ENCODE measurements at regions not wholly inside any gene's neighbourhood (a gene's known extent, or its start where the extent isn't known, plus 50 kb on each side); places are given as distances from the start of the nearest gene placed in this dataset.

DNA sequence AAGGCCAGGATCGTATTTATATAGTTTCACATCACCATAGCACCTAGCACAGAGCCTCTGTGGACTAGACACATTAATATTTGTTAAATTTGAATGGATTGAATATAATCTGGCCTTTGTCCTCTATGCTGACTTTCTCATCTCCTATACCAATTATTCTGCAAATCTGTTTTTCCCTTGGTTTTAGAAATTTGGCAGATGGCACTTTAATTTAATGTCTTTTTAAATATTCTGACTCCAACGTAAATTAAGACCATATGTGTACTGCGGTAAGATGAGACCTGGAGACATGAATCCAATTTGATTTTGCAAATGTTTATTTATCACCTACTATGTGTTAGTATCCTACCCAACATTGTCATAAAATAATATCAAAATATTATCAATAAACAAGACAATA, 1281.9 kb upstream of the PIK3C3 start:
- H3K27me3 ChIP-seq (ENCODE audit: control insufficient read depth, insufficient read depth, low read length, poor library complexity, severe bottlenecking): no peaks in the 10 kb centered on the region
- no peaks in the 10 kb centered on the region for H3K36me3 Mint-ChIP-seq (ENCODE audit: low read depth)
- H3K4me3 ChIP-seq (ENCODE audit: low read length): no peak overlapping the region
- H3K36me3 ChIP-seq (ENCODE audit: control insufficient read depth, insufficient read depth, low read length): no peaks in the 10 kb centered on the region
- H3K27ac Mint-ChIP-seq: no peak overlapping the region
- DNase-seq: no peak
- 93% methylated on average over 3 of the region's 3 CpGs; no CpG with 5 or more reads in 1 of the 2 experiments for WGBS, 2 experiments (ENCODE audit: insufficient coverage in 1 of 2, insufficient read length in 1 of 2)
- no peaks in the 10 kb centered on the region for H3K4me1 ChIP-seq (ENCODE audit: control insufficient read depth, insufficient read depth, low read length)
- no peaks in the 10 kb centered on the region for H3K9me3 Mint-ChIP-seq
- H3K27me3 Mint-ChIP-seq (ENCODE audit: insufficient read depth): no peaks in the 10 kb centered on the region
- no peak overlapping the region for H3K4me3 Mint-ChIP-seq
- no peak overlapping the region for H3K9ac ChIP-seq (ENCODE audit: extremely low read depth, low read length, poor library complexity, severe bottlenecking)
- no peaks in the 10 kb centered on the region for H3K9me3 ChIP-seq (ENCODE audit: control insufficient read depth, low read length)
- H3K4me1 Mint-ChIP-seq: peaks cover 2% of the 10 kb centered on the region
- TF ChIP-seq CTCF (conservative IDR thresholded peaks at IDR 0.05): no peak
- H3K27ac ChIP-seq (ENCODE audit: low read depth, low read length): no peak overlapping the region

GRCh38 chr18:40672590-40672989, 1282.4 kb upstream of the PIK3C3 start:
- Mint-ChIP-seq H3K4me1 (peaks cover 2% of the 10 kb centered on the region), H3K27me3 (ENCODE audit: insufficient read depth) (no peaks in the 10 kb centered on the region), H3K4me3 (no peak overlapping the region), H3K27ac (no peak overlapping the region), H3K9me3 (no peaks in the 10 kb centered on the region), H3K36me3 (ENCODE audit: low read depth) (no peaks in the 10 kb centered on the region)
- H3K4me3 ChIP-seq (ENCODE audit: low read length): no peak overlapping the region
- H3K9me3 ChIP-seq (ENCODE audit: control insufficient read depth, low read length): no peaks in the 10 kb centered on the region
- WGBS, 2 experiments (ENCODE audit: insufficient coverage in 1 of 2, insufficient read length in 1 of 2): 69 to 92% methylated on average over 3 to 4 of the region's 4 CpGs
- H3K4me1 ChIP-seq (ENCODE audit: control insufficient read depth, insufficient read depth, low read length): no peaks in the 10 kb centered on the region
- peak overlapping the region; percentile 42 for H3K27ac ChIP-seq (ENCODE audit: low read depth, low read length)
- TF ChIP-seq CTCF (conservative IDR thresholded peaks at IDR 0.05): no peak
- no peaks in the 10 kb centered on the region for H3K36me3 ChIP-seq (ENCODE audit: control insufficient read depth, insufficient read depth, low read length)
- no peaks in the 10 kb centered on the region for H3K27me3 ChIP-seq (ENCODE audit: control insufficient read depth, insufficient read depth, low read length, poor library complexity, severe bottlenecking)
- peak; percentile 44 for DNase-seq
- H3K9ac ChIP-seq (ENCODE audit: extremely low read depth, low read length, poor library complexity, severe bottlenecking): no peak overlapping the region

- Histone ChIP-seq H3K4me1 (ENCODE audit: control insufficient read depth, insufficient read depth, low read length) (no peaks in the 10 kb centered on the region), H3K4me3 (ENCODE audit: low read length) (no peak overlapping the region), H3K27ac (ENCODE audit: low read depth, low read length) (no peak overlapping the region), H3K9ac (ENCODE audit: extremely low read depth, low read length, poor library complexity, severe bottlenecking) (no peak overlapping the region), H3K36me3 (ENCODE audit: control insufficient read depth, insufficient read depth, low read length) (no peaks in the 10 kb centered on the region), H3K27me3 (ENCODE audit: control insufficient read depth, insufficient read depth, low read length, poor library complexity, severe bottlenecking) (no peaks in the 10 kb centered on the region), H3K9me3 (ENCODE audit: control insufficient read depth, low read length) (no peaks in the 10 kb centered on the region)
- H3K9me3 Mint-ChIP-seq: no peaks in the 10 kb centered on the region
- no peak overlapping the region for H3K4me3 Mint-ChIP-seq
- H3K27ac Mint-ChIP-seq: no peak overlapping the region
- no peak for TF ChIP-seq CTCF (conservative IDR thresholded peaks at IDR 0.05)
- no peak for DNase-seq
- H3K27me3 Mint-ChIP-seq (ENCODE audit: insufficient read depth): no peaks in the 10 kb centered on the region
- peaks cover 2% of the 10 kb centered on the region for H3K4me1 Mint-ChIP-seq
- 79 to 90% methylated on average over 2 to 8 of the region's 8 CpGs for WGBS, 2 experiments (ENCODE audit: insufficient coverage in 1 of 2, insufficient read length in 1 of 2)
- no peaks in the 10 kb centered on the region for H3K36me3 Mint-ChIP-seq (ENCODE audit: low read depth)
Observed at GRCh38 chr18:40670668-40671375, 1284.2 kb upstream of the PIK3C3 start.

Measured in endodermal cell (in vitro differentiated cells).